Naive thymus-derived CD4-positive, alpha-beta T cell (primary cell): ENCODE measurements at regions not wholly inside any gene's neighbourhood (a gene's known extent, or its start where the extent isn't known, plus 50 kb on each side); places are given as distances from the start of the nearest gene placed in this dataset.

Source experiments
- ATAC-seq: fragments of 150-1000 bp; cut with Tn5 transposase; 2 replicates; pipeline ENCODE4 v1.10.0; 2021; ENCODE audit warnings: mild to moderate bottlenecking, moderate library complexity
- CTCF ChIA-PET: fragments of 350-600 bp; sonication (Branson Sonifier 250); formaldehyde crosslinking; loops from one replicate; lab custom pipeline; 2021; ENCODE audit warnings: antibody characterized with exemption; lab: Charles Lee
- POLR2A ChIA-PET: fragments of 350-600 bp; sonication (Branson Sonifier 250); formaldehyde crosslinking; loops from one replicate; lab custom pipeline; 2021; ENCODE audit warnings: antibody characterized with exemption, inconsistent platforms; lab: Charles Lee
- DNase-seq, 9 donors: peaks; one replicate each; pipeline versions ENCODE4 v3.0.0 to v3.0.0-alpha.2; 2020 to 2022; ENCODE audit warnings: mixed read lengths in 1 of 9
- H3K27ac ChIP-seq: one replicate; pipeline ENCODE4 v1.7.0; 2013; ENCODE audit warnings: mild to moderate bottlenecking, low read depth, low read length, moderate library complexity
- H3K27me3 ChIP-seq, 2 donors: one replicate each; pipeline ENCODE4 v1.7.0; 2013; ENCODE audit warnings: low read length in 2 of 2, mild to moderate bottlenecking in 2 of 2, moderate library complexity in 2 of 2; ENCODE audit not compliant: control insufficient read depth in 2 of 2, insufficient read depth in 2 of 2
- H3K36me3 ChIP-seq, 3 experiments: 1 replicate in 2 of 3; 2 replicates in 1 of 3; pipeline ENCODE4 v1.7.0; 2013; ENCODE audit warnings: low read length in 3 of 3, mild to moderate bottlenecking in 3 of 3, moderate library complexity in 1 of 3; ENCODE audit not compliant: insufficient read depth in 3 of 3, control insufficient read depth in 2 of 3
- H3K4me1 ChIP-seq, 2 donors: one replicate each; pipeline ENCODE4 v1.7.0; 2013; ENCODE audit warnings: low read length in 2 of 2, mild to moderate bottlenecking in 2 of 2, moderate library complexity in 1 of 2; ENCODE audit not compliant: control insufficient read depth in 2 of 2, insufficient read depth in 2 of 2
- H3K4me3 ChIP-seq: 2 replicates; pipeline ENCODE4 v1.7.0; 2013; ENCODE audit warnings: mild to moderate bottlenecking, low read length
- H3K9me3 ChIP-seq, 3 experiments: 1 replicate in 2 of 3; 2 replicates in 1 of 3; pipeline ENCODE4 v1.7.0; 2013; ENCODE audit warnings: low read length in 3 of 3; ENCODE audit not compliant: control insufficient read depth in 2 of 3
- H3K27ac Mint-ChIP-seq, 9 donors: one replicate each; pipeline ENCODE4 v1.8.0; 2020 to 2022; ENCODE audit warnings: mixed read lengths in 9 of 9, mild to moderate bottlenecking in 8 of 9, moderate library complexity in 5 of 9, inconsistent platforms in 2 of 9
- H3K27me3 Mint-ChIP-seq, 5 donors: one replicate each; pipeline ENCODE4 v1.8.0; 2021 to 2022; ENCODE audit warnings: mixed read lengths in 5 of 5, mild to moderate bottlenecking in 1 of 5
- H3K36me3 Mint-ChIP-seq, 5 donors: one replicate each; pipeline ENCODE4 v1.8.0; 2020 to 2022; ENCODE audit warnings: mixed read lengths in 5 of 5, mild to moderate bottlenecking in 3 of 5, inconsistent platforms in 1 of 5
- H3K4me1 Mint-ChIP-seq, 7 donors: one replicate each; pipeline ENCODE4 v1.8.0; 2020 to 2022; ENCODE audit warnings: mixed read lengths in 7 of 7, mild to moderate bottlenecking in 3 of 7, inconsistent platforms in 1 of 7
- H3K4me3 Mint-ChIP-seq, 10 donors: one replicate each; pipeline ENCODE4 v1.8.0; 2020 to 2022; ENCODE audit warnings: mild to moderate bottlenecking in 10 of 10, mixed read lengths in 10 of 10, moderate library complexity in 6 of 10, inconsistent platforms in 2 of 10
- H3K9me3 Mint-ChIP-seq, 11 donors: one replicate each; pipeline ENCODE4 v1.8.0; 2020 to 2022; ENCODE audit warnings: mixed read lengths in 11 of 11, mild to moderate bottlenecking in 4 of 11, inconsistent platforms in 1 of 11, moderate library complexity in 1 of 11
- intact Hi-C, 2 donors: fragments of 100-400 bp; cut with micrococcal nuclease; formaldehyde crosslinking; loops; one replicate each; pipeline ENCODE4 v1.15.1; 2023

GRCh38 chr5:52481201-52481600 is 306.5 kb upstream of the ITGA1 start:
- DNase-seq (no peak), ATAC-seq (no peak)
- H3K4me1 Mint-ChIP-seq, result no peaks in the 10 kb centered on the region
- CTCF ChIA-PET, result no interaction called here
- Histone ChIP-seq H3K27ac (no peak overlapping the region), H3K4me1 (no peaks in the 10 kb centered on the region), H3K27me3 (no peaks in the 10 kb centered on the region), H3K36me3 (no peaks in the 10 kb centered on the region), H3K4me3 (no peak overlapping the region), H3K9me3 (no peaks in the 10 kb centered on the region)
- intact Hi-C loops, result no loop called here
- peaks cover 0 to 8% (median 0%) of the 10 kb centered on the region in 5 donors for H3K27me3 Mint-ChIP-seq
- no peaks in the 10 kb centered on the region for H3K36me3 Mint-ChIP-seq
- POLR2A ChIA-PET, result no interaction called here
- H3K9me3 Mint-ChIP-seq, result peaks cover 0 to 7% (median 0%) of the 10 kb centered on the region in 11 donors
- no peak overlapping the region for H3K4me3 Mint-ChIP-seq
- H3K27ac Mint-ChIP-seq, result no peak overlapping the region

- intact Hi-C loops, result no loop called here
- Mint-ChIP-seq H3K4me1 (no peaks in the 10 kb centered on the region), H3K27me3 (peaks cover 0 to 8% (median 0%) of the 10 kb centered on the region in 5 donors), H3K36me3 (no peaks in the 10 kb centered on the region), H3K4me3 (no peak overlapping the region), H3K9me3 (peaks cover 0 to 7% (median 0%) of the 10 kb centered on the region in 11 donors), H3K27ac (no peak overlapping the region)
- H3K27me3 ChIP-seq, result no peaks in the 10 kb centered on the region
- H3K4me3 ChIP-seq, result no peak overlapping the region
- POLR2A ChIA-PET, result no interaction called here
- H3K4me1 ChIP-seq, result no peaks in the 10 kb centered on the region
- no peak overlapping the region for H3K27ac ChIP-seq
- no peaks in the 10 kb centered on the region for H3K36me3 ChIP-seq
- H3K9me3 ChIP-seq, result no peaks in the 10 kb centered on the region
- ATAC-seq (no peak), DNase-seq (no peak)
- CTCF ChIA-PET, result no interaction called here
Measured at GRCh38 chr5:52481851-52482250, 305.9 kb upstream of the ITGA1 start.

DNA sequence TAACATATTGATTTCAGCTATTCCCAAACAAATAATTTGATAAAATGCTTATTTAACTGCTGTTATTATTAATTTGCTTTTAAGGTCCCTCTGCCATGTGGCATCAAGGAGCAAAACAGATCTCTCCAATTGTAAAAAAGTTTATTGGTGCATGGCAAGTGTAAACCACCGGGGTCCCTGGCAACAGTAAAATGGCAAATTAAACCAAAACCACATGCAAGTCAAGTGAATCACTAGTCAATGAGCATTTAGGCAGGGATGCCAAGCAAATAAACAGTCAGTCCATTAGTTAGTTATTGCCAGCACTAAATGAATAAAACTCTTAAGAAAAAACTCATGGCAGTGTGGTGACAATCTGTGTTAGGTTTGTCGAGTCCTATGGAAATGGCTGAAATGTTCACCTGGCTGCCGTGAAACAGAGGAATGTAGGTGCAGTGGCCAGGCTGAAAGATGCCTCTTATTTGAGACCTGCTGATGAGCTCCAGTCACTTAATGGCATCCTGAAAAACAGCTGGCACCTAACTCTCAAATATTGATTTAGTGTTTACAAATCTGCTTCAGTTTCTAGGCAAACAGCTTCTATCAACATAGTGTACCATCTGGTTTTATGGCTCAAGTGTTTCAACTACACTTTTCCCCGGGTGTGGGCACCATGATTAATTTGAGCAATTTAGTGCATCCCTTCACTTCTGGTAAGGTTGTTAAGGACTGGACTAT is 296.5 kb upstream of the ITGA1 start:
- H3K9me3 Mint-ChIP-seq, result no peaks in the 10 kb centered on the region
- POLR2A ChIA-PET, result no interaction called here

GRCh38 chr5:52491818-52492217 is 295.9 kb upstream of the ITGA1 start:
- Mint-ChIP-seq H3K36me3 (no peaks in the 10 kb centered on the region), H3K4me1 (no peaks in the 10 kb centered on the region), H3K27ac (no peak overlapping the region), H3K4me3 (no peak overlapping the region), H3K9me3 (no peaks in the 10 kb centered on the region), H3K27me3 (peaks cover 0 to 1% (median 0%) of the 10 kb centered on the region in 5 donors)
- CTCF ChIA-PET, result no interaction called here
- Histone ChIP-seq H3K27ac (no peak overlapping the region), H3K4me3 (no peak overlapping the region), H3K9me3 (no peaks in the 10 kb centered on the region), H3K4me1 (no peaks in the 10 kb centered on the region), H3K27me3 (no peaks in the 10 kb centered on the region), H3K36me3 (no peaks in the 10 kb centered on the region)
- ATAC-seq, result no peak
- no peak for DNase-seq
- POLR2A ChIA-PET, result no interaction called here
- intact Hi-C loops, result no loop called here

More for the DNA sequence above, 296.5 kb upstream of the ITGA1 start:
- no peak overlapping the region for H3K27ac Mint-ChIP-seq
- Histone ChIP-seq H3K27ac (no peak overlapping the region), H3K4me3 (no peak overlapping the region), H3K4me1 (no peaks in the 10 kb centered on the region), H3K36me3 (no peaks in the 10 kb centered on the region), H3K27me3 (no peaks in the 10 kb centered on the region), H3K9me3 (no peaks in the 10 kb centered on the region)
- H3K27me3 Mint-ChIP-seq, result no peaks in the 10 kb centered on the region
- CTCF ChIA-PET, result no interaction called here
- H3K4me1 Mint-ChIP-seq, result no peaks in the 10 kb centered on the region
- ATAC-seq, result no peak
- H3K4me3 Mint-ChIP-seq, result no peak overlapping the region
- no peak for DNase-seq
- intact Hi-C loops, result no loop called here
- no peaks in the 10 kb centered on the region for H3K36me3 Mint-ChIP-seq

GRCh38 chr5:52497133-52497693 is 290.5 kb upstream of the ITGA1 start:
- no peak overlapping the region for H3K4me3 ChIP-seq
- H3K4me1 Mint-ChIP-seq, result no peaks in the 10 kb centered on the region
- H3K4me1 ChIP-seq, result no peaks in the 10 kb centered on the region
- intact Hi-C loops, result no loop called here
- ChIA-PET CTCF (no interaction called here), POLR2A (no interaction called here)
- H3K27ac ChIP-seq, result no peak overlapping the region
- peaks cover 5 to 12% (median 7%) of the 10 kb centered on the region in 5 donors for H3K27me3 Mint-ChIP-seq
- H3K9me3 Mint-ChIP-seq, result no peaks in the 10 kb centered on the region
- no peaks in the 10 kb centered on the region for H3K36me3 ChIP-seq
- DNase-seq, result no peak
- no peaks in the 10 kb centered on the region for H3K9me3 ChIP-seq
- no peak for ATAC-seq
- H3K36me3 Mint-ChIP-seq, result no peaks in the 10 kb centered on the region
- H3K27ac Mint-ChIP-seq, result no peak overlapping the region
- H3K4me3 Mint-ChIP-seq, result no peak overlapping the region
- H3K27me3 ChIP-seq, result no peaks in the 10 kb centered on the region

GRCh38 chr5:52498607-52499006 is 289.1 kb upstream of the ITGA1 start:
- Histone ChIP-seq H3K27ac (no peak overlapping the region), H3K9me3 (no peaks in the 10 kb centered on the region), H3K36me3 (no peaks in the 10 kb centered on the region), H3K4me3 (no peak overlapping the region), H3K27me3 (no peaks in the 10 kb centered on the region), H3K4me1 (no peaks in the 10 kb centered on the region)
- no peak for ATAC-seq
- H3K9me3 Mint-ChIP-seq, result no peaks in the 10 kb centered on the region
- H3K27ac Mint-ChIP-seq, result no peak overlapping the region
- no peaks in the 10 kb centered on the region for H3K36me3 Mint-ChIP-seq
- peaks cover 5 to 12% (median 7%) of the 10 kb centered on the region in 5 donors for H3K27me3 Mint-ChIP-seq
- intact Hi-C loops, result no loop called here
- ChIA-PET POLR2A (no interaction called here), CTCF (no interaction called here)
- H3K4me3 Mint-ChIP-seq, result no peak overlapping the region
- no peak for DNase-seq
- H3K4me1 Mint-ChIP-seq, result no peaks in the 10 kb centered on the region

DNA sequence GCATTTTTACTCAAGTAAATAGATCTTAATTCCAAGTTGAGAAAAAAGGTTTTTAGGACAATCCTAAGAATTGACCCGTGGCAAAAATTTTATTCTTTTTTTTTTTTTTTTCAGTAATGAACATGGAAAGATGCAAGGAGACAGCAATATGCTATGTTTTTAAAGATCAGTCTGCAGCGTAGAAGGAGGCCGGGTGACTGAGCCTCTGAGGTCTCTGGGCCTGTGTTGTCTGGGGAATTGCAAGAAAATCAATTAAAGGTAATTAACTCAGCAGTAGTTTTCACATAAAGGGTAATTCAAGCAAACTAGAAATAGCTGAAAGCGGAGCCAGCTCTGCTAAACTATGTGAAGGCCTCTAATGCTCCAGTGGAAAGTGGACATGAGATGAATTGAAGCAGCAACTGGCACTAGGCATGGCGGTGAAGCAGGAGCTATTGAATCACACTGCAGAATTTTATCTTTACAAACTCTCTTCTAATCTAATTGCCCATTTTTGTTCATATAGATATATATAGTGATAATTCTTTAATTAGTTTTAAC is 285.2 kb upstream of the ITGA1 start:
- H3K4me3 Mint-ChIP-seq, result no peak overlapping the region
- H3K4me3 ChIP-seq, result no peak overlapping the region
- H3K9me3 ChIP-seq, result no peaks in the 10 kb centered on the region
- no peaks in the 10 kb centered on the region for H3K36me3 Mint-ChIP-seq
- H3K4me1 Mint-ChIP-seq, result peaks cover 0 to 6% (median 0%) of the 10 kb centered on the region in 7 donors
- DNase-seq (no peak), ATAC-seq (no peak)
- no peak overlapping the region for H3K27ac ChIP-seq
- no peak overlapping the region for H3K27ac Mint-ChIP-seq
- H3K36me3 ChIP-seq, result no peaks in the 10 kb centered on the region
- intact Hi-C loops, result no loop called here
- POLR2A ChIA-PET, result no interaction called here
- H3K27me3 Mint-ChIP-seq, result peaks cover 7 to 28% (median 7%) of the 10 kb centered on the region in 5 donors
- no peaks in the 10 kb centered on the region for H3K9me3 Mint-ChIP-seq
- CTCF ChIA-PET, result no interaction called here
- no peaks in the 10 kb centered on the region for H3K4me1 ChIP-seq
- no peaks in the 10 kb centered on the region for H3K27me3 ChIP-seq
